IMR-90 (cell line): ENCODE measurements at regions not wholly inside any gene's neighbourhood (a gene's known extent, or its start where the extent isn't known, plus 50 kb on each side); places are given as distances from the start of the nearest gene placed in this dataset.

Source experiments
- BHLHE40 ChIP-seq: fragments of 150-350 bp; IDR thresholded peaks from 2 replicates; pipeline ENCODE4 v1.6.1; 2016; ENCODE audit warnings: mild to moderate bottlenecking, low read depth, low read length
- CTCF ChIP-seq: conservative IDR thresholded peaks from 2 replicates; pipeline ENCODE4 v1.5.1; 2012; ENCODE audit warnings: mild to moderate bottlenecking, low read depth, low read length, improper control_type of control experiment
- ELK1 ChIP-seq: fragments of 150-350 bp; IDR thresholded peaks from 2 replicates; pipeline ENCODE4 v1.6.1; 2016; ENCODE audit warnings: low read depth, mild to moderate bottlenecking, low read length, moderate library complexity, borderline replicate concordance
- USF2 ChIP-seq: fragments of 150-350 bp; IDR thresholded peaks from 2 replicates; pipeline ENCODE4 v1.6.1; 2017; ENCODE audit warnings: mild to moderate bottlenecking, antibody characterized with exemption, low read length, low read depth

- TF ChIP-seq BHLHE40: no peak
- TF ChIP-seq CTCF: no peak
- no peak for TF ChIP-seq USF2
- no peak for TF ChIP-seq ELK1
Measured at GRCh38 chr22:11616811-11617210, 3911.2 kb upstream of the OR11H1 start.
